ENCODE measurements at regions not wholly inside any gene's neighbourhood (a gene's known extent, or its start where the extent isn't known, plus 50 kb on each side); places are given as distances from the start of the nearest gene placed in this dataset.

- TF ChIP-seq EZH2 (IDR thresholded peaks at IDR 0.05; ENCODE audit: borderline replicate concordance, low read depth, low read length, severe bottlenecking) (no peak), CTCF (IDR thresholded peaks at IDR 0.05; ENCODE audit: extremely low read depth in 1 of 2, insufficient read depth in 1 of 2, low read depth in 1 of 2, low read length in 2 of 2) (no peak), POLR2A (IDR thresholded peaks at IDR 0.05; ENCODE audit: low read depth, low read length) (no peak)
Measured at GRCh38 chr9:18360005-18360404, 113.9 kb upstream of the ADAMTSL1 start.
